ENCODE measurements at regions not wholly inside any gene's neighbourhood (a gene's known extent, or its start where the extent isn't known, plus 50 kb on each side); places are given as distances from the start of the nearest gene placed in this dataset.

DNA sequence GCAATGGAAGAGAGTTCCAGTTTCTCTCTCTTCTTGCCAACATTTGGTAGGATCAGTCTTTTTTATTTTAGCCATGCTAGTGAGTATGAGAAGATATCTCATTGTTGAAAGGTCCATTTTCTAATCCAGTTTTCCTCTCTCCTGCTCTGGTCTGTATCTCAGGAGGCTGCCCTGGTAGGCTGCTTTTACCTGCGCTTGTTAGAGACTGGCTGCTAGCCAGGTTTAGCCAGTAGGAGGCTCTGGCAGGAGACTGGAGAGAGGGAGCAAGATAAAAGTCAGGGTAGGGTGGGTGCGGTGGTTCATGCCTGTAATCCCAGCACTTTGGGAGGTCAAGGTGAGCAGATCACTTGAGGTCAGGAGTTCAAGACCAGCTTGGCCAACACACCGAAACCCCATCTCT lies 68.6 kb upstream of the FOXP4 start:
- TF ChIP-seq YY1 (IDR thresholded peaks at IDR 0.05; ENCODE audit: insufficient read depth, insufficient read length) (no peak), ZNF274 (IDR thresholded peaks at IDR 0.05; ENCODE audit: low read depth, low read length) (no peak), SUZ12 (IDR thresholded peaks at IDR 0.05; ENCODE audit: extremely low read depth, insufficient read depth, insufficient read length) (no peak)

All from NT2/D1 (cell line).